ENCODE measurements at regions not wholly inside any gene's neighbourhood (a gene's known extent, or its start where the extent isn't known, plus 50 kb on each side); places are given as distances from the start of the nearest gene placed in this dataset.

GRCh38 chr12:111072299-111072698 is 151.9 kb upstream of the MYL2 start (continued):
- no peak for TF ChIP-seq SAP30 (IDR thresholded peaks at IDR 0.05; ENCODE audit: insufficient read depth, insufficient replicate concordance, low read length)
